HG03442 (cell line): ENCODE measurements at regions not wholly inside any gene's neighbourhood (a gene's known extent, or its start where the extent isn't known, plus 50 kb on each side); places are given as distances from the start of the nearest gene placed in this dataset.
"Not testable (repeated sequence)": the region's sequence is repeated elsewhere in the genome, so short reads cannot be mapped to it uniquely, and the experiment has no call there.

Source experiments
- ATAC-seq: cut with Tn5 transposase; IDR thresholded peaks from one replicate; pipeline ENCODE4 v1.9.1; 2021; ENCODE audit warnings: mild to moderate bottlenecking, moderate library complexity; ENCODE audit not compliant: unreplicated experiment

- ATAC-seq = no peak
Observed at GRCh38 chr22:47547881-47548650, 785.6 kb downstream of the TBC1D22A start.

- ATAC-seq = no peak
Observed at GRCh38 chr22:47547239-47547661, 784.8 kb downstream of the TBC1D22A start.

GRCh38 chr22:47544696-47545095 is 782.2 kb downstream of the TBC1D22A start:
- ATAC-seq = no peak

GRCh38 chr22:47543447-47543846 is 781.0 kb downstream of the TBC1D22A start:
- ATAC-seq = no peak

- ATAC-seq = no peak
Observed at GRCh38 chr22:47540011-47540410, 777.6 kb downstream of the TBC1D22A start.

GRCh38 chr22:47539374-47539773 is 776.9 kb downstream of the TBC1D22A start:
- no peak for ATAC-seq

GRCh38 chr22:47535681-47536080 is 773.2 kb downstream of the TBC1D22A start:
- no peak for ATAC-seq

GRCh38 chr22:47534804-47535410 is 772.5 kb downstream of the TBC1D22A start:
- no peak for ATAC-seq

GRCh38 chr22:47533961-47534803 is 771.7 kb downstream of the TBC1D22A start:
- no peak for ATAC-seq

- ATAC-seq = no peak
Observed at GRCh38 chr22:47517062-47517461, 754.6 kb downstream of the TBC1D22A start.

GRCh38 chr22:47515384-47516125 is 753.1 kb downstream of the TBC1D22A start:
- no peak for ATAC-seq

GRCh38 chr22:47512617-47513016 is 750.2 kb downstream of the TBC1D22A start:
- no peak for ATAC-seq

GRCh38 chr22:47504962-47505361 is 742.5 kb downstream of the TBC1D22A start:
- ATAC-seq = no peak

GRCh38 chr22:47498969-47499495 is 736.6 kb downstream of the TBC1D22A start:
- no peak for ATAC-seq

GRCh38 chr22:47497666-47498065 is 735.2 kb downstream of the TBC1D22A start:
- ATAC-seq = no peak

- no peak for ATAC-seq
Observed at GRCh38 chr22:47495110-47495509, 732.7 kb downstream of the TBC1D22A start.

- not testable (repeated sequence) for ATAC-seq
Observed at GRCh38 chr22:47488131-47488530, 725.7 kb downstream of the TBC1D22A start.

GRCh38 chr22:47486569-47487312 is 724.3 kb downstream of the TBC1D22A start:
- no peak for ATAC-seq

- ATAC-seq = no peak
Observed at GRCh38 chr22:47484960-47485569, 722.6 kb downstream of the TBC1D22A start.
